MM.1S (cell line): ENCODE measurements at regions not wholly inside any gene's neighbourhood (a gene's known extent, or its start where the extent isn't known, plus 50 kb on each side); places are given as distances from the start of the nearest gene placed in this dataset.

Experiments used
- DNase-seq: peaks from one replicate; pipeline ENCODE4 v3.0.0-alpha.2; 2015
- H2AFZ ChIP-seq: fragments of 300-600 bp; sonication (generic); 2 replicates; pipeline ENCODE4 v1.6.0; 2016; ENCODE audit warnings: antibody characterized with exemption, low read length
- H3F3A ChIP-seq: fragments of 300-600 bp; sonication (generic); 2 replicates; pipeline ENCODE4 v1.6.1; 2016; ENCODE audit warnings: mild to moderate bottlenecking, antibody characterized with exemption, low read length, moderate library complexity, mixed read lengths; ENCODE audit not compliant: insufficient read depth
- H3K27ac ChIP-seq: fragments of 300-600 bp; sonication (generic); 2 replicates; pipeline ENCODE4 v1.5.1; 2016; ENCODE audit warnings: mild to moderate bottlenecking, low read length
- H3K27me3 ChIP-seq: fragments of 300-600 bp; sonication (generic); replicated peaks from 2 replicates; pipeline ENCODE4 v1.6.0; 2016; ENCODE audit warnings: low read length; ENCODE audit not compliant: insufficient read depth
- H3K36me3 ChIP-seq: fragments of 300-600 bp; sonication (generic); replicated peaks from 2 replicates; pipeline ENCODE4 v1.6.1; 2016; ENCODE audit warnings: mild to moderate bottlenecking, low read length, mixed read lengths; ENCODE audit not compliant: insufficient read depth
- H3K4me1 ChIP-seq: fragments of 300-600 bp; sonication (generic); 2 replicates; pipeline ENCODE4 v1.6.1; 2016; ENCODE audit warnings: low read length, mixed read lengths
- H3K4me2 ChIP-seq: fragments of 300-600 bp; sonication (generic); 2 replicates; pipeline ENCODE4 v1.6.0; 2016; ENCODE audit warnings: low read depth, low read length
- H3K4me3 ChIP-seq: fragments of 300-600 bp; sonication (generic); 2 replicates; pipeline ENCODE4 v1.5.1; 2016; ENCODE audit warnings: low read length, mixed read lengths
- H3K79me2 ChIP-seq: fragments of 300-600 bp; sonication (generic); 2 replicates; pipeline ENCODE4 v1.6.1; 2016; ENCODE audit warnings: mixed run types, low read length, mixed read lengths
- H3K9ac ChIP-seq: fragments of 300-600 bp; sonication (generic); 2 replicates; pipeline ENCODE4 v1.6.1; 2016; ENCODE audit warnings: low read length, mixed read lengths
- H3K9me2 ChIP-seq: fragments of 300-600 bp; sonication (generic); replicated peaks from 2 replicates; pipeline ENCODE4 v1.6.1; 2016; ENCODE audit warnings: mild to moderate bottlenecking, low read length, mixed read lengths; ENCODE audit not compliant: insufficient read depth
- H3K9me3 ChIP-seq: fragments of 300-600 bp; sonication (generic); replicated peaks from 2 replicates; pipeline ENCODE4 v1.6.1; 2016; ENCODE audit warnings: mild to moderate bottlenecking, low read length, mixed read lengths; ENCODE audit not compliant: insufficient read depth
- H4K20me1 ChIP-seq: fragments of 300-600 bp; sonication (generic); 2 replicates; pipeline ENCODE4 v1.6.1; 2016; ENCODE audit warnings: mild to moderate bottlenecking, low read length, moderate library complexity, mixed read lengths; ENCODE audit not compliant: insufficient read depth
- EZH2 ChIP-seq: fragments of 300-600 bp; sonication (generic); optimal IDR thresholded peaks from 2 replicates; pipeline ENCODE3; 2017; ENCODE audit warnings: low read depth, mild to moderate bottlenecking, antibody characterized with exemption, low read length, mixed read lengths
- EZH2phosphoT487 ChIP-seq: fragments of 300-600 bp; sonication (generic); IDR thresholded peaks from 2 replicates; pipeline ENCODE4 v1.6.1; 2018; ENCODE audit warnings: antibody characterized with exemption, low read length
- TF ChIP-seq, protein P1 (sequence below): fragments of 300-600 bp; sonication (generic); IDR thresholded peaks from 2 replicates; pipeline ENCODE4 v1.5.1; 2016; ENCODE audit warnings: antibody characterized with exemption, low read length, mixed read lengths

DNA sequence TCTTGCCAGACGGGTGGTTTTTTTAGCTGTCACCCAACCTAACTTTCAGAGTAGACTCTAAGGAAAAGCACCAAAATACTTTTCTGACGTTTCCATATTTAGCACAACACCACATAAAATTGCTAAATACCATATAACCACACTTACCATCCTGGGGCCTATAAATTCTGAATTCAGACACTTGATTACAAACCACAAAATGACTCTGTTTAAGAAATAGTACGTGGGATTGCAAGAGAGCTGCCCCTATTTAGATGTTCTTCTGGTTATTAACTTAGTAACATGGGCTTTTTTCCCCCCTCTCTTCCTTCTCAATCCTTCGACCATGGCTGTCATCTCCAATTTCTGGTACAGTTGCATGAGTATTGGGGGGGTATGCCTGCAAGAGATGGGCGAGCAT lies 287.7 kb downstream of the BMP4 start:
- no peak overlapping the region for H3K27ac ChIP-seq
- H3K4me3 ChIP-seq = no peak overlapping the region
- H3K9me3 ChIP-seq = no peaks in the 10 kb centered on the region
- no peaks in the 10 kb centered on the region for H3K79me2 ChIP-seq
- no peak overlapping the region for H3K4me2 ChIP-seq
- H3K9ac ChIP-seq = no peak overlapping the region
- no peaks in the 10 kb centered on the region for H3K9me2 ChIP-seq
- H4K20me1 ChIP-seq = no peaks in the 10 kb centered on the region
- no peaks in the 10 kb centered on the region for H3K36me3 ChIP-seq
- H2AFZ ChIP-seq = no peak overlapping the region
- no peaks in the 10 kb centered on the region for H3K27me3 ChIP-seq
- no peaks in the 10 kb centered on the region for H3F3A ChIP-seq
- H3K4me1 ChIP-seq = no peaks in the 10 kb centered on the region
- no peak for TF ChIP-seq EZH2phosphoT487
- TF ChIP-seq, protein P1, sequence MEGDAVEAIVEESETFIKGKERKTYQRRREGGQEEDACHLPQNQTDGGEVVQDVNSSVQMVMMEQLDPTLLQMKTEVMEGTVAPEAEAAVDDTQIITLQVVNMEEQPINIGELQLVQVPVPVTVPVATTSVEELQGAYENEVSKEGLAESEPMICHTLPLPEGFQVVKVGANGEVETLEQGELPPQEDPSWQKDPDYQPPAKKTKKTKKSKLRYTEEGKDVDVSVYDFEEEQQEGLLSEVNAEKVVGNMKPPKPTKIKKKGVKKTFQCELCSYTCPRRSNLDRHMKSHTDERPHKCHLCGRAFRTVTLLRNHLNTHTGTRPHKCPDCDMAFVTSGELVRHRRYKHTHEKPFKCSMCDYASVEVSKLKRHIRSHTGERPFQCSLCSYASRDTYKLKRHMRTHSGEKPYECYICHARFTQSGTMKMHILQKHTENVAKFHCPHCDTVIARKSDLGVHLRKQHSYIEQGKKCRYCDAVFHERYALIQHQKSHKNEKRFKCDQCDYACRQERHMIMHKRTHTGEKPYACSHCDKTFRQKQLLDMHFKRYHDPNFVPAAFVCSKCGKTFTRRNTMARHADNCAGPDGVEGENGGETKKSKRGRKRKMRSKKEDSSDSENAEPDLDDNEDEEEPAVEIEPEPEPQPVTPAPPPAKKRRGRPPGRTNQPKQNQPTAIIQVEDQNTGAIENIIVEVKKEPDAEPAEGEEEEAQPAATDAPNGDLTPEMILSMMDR = no peak
- no peak for TF ChIP-seq EZH2
- no peak for DNase-seq

GRCh38 chr14:53663709-53664108 lies 292.9 kb downstream of the BMP4 start:
- no peaks in the 10 kb centered on the region for H3K36me3 ChIP-seq
- H3K4me1 ChIP-seq = no peaks in the 10 kb centered on the region
- H3K4me2 ChIP-seq = no peak overlapping the region
- H3K27ac ChIP-seq = no peak overlapping the region
- H3K27me3 ChIP-seq = no peaks in the 10 kb centered on the region
- H3K4me3 ChIP-seq = no peak overlapping the region
- no peaks in the 10 kb centered on the region for H3K9me3 ChIP-seq
- no peaks in the 10 kb centered on the region for H3K79me2 ChIP-seq
- TF ChIP-seq EZH2phosphoT487 = no peak
- TF ChIP-seq, protein P1 = no peak
- TF ChIP-seq EZH2 = no peak
- H3K9me2 ChIP-seq = no peaks in the 10 kb centered on the region
- no peaks in the 10 kb centered on the region for H3F3A ChIP-seq
- DNase-seq = no peak
- H2AFZ ChIP-seq = no peak overlapping the region
- H3K9ac ChIP-seq = no peak overlapping the region
- H4K20me1 ChIP-seq = no peaks in the 10 kb centered on the region

GRCh38 chr14:53655080-53655785 lies 301.4 kb downstream of the BMP4 start:
- no peaks in the 10 kb centered on the region for H3K9me2 ChIP-seq
- no peaks in the 10 kb centered on the region for H3K4me1 ChIP-seq
- TF ChIP-seq, protein P1 = no peak
- no peak for TF ChIP-seq EZH2
- no peak for TF ChIP-seq EZH2phosphoT487
- H3K4me3 ChIP-seq = no peak overlapping the region
- H3K4me2 ChIP-seq = no peak overlapping the region
- no peaks in the 10 kb centered on the region for H3F3A ChIP-seq
- H3K9ac ChIP-seq = no peak overlapping the region
- no peaks in the 10 kb centered on the region for H3K36me3 ChIP-seq
- no peak overlapping the region for H2AFZ ChIP-seq
- no peak overlapping the region for H3K27ac ChIP-seq
- DNase-seq = no peak
- no peaks in the 10 kb centered on the region for H4K20me1 ChIP-seq
- H3K79me2 ChIP-seq = no peaks in the 10 kb centered on the region
- H3K27me3 ChIP-seq = no peaks in the 10 kb centered on the region
- H3K9me3 ChIP-seq = no peaks in the 10 kb centered on the region
